GM21786 (cell line): ENCODE measurements at regions not wholly inside any gene's neighbourhood (a gene's known extent, or its start where the extent isn't known, plus 50 kb on each side); places are given as distances from the start of the nearest gene placed in this dataset.

ENCODE experiments used
- ATAC-seq: cut with Tn5 transposase; IDR thresholded peaks from one replicate; pipeline ENCODE4 v1.9.1; 2021; ENCODE audit not compliant: unreplicated experiment

- ATAC-seq = no peak
Measured at GRCh38 chr6:19759117-19759880, 77.9 kb upstream of the ID4 start.

DNA sequence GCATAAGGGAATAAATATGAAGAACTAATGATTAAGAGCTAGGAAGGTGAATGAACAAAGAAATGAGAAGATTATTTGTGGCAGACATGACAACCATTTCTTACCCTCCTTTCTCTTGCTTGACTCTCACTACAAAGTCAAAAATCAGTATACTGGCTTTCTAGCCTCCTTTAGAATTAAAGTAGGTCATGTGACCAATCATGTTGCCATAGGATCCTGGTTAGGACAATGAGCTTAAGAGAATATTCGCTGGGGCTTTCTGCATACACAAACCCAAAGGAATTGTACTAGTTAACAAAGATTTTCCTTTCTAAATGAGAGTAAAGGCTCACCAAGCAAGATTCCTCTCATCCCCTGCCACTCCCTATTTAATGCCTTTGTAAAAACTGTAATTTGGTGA is 76.0 kb upstream of the ID4 start:
- ATAC-seq = no peak

- no peak for ATAC-seq
Measured at GRCh38 chr6:19771753-19772336, 65.3 kb upstream of the ID4 start.

GRCh38 chr6:19772891-19773290 is 64.3 kb upstream of the ID4 start:
- ATAC-seq = no peak

GRCh38 chr6:19781269-19781668 is 55.9 kb upstream of the ID4 start:
- no peak for ATAC-seq

DNA sequence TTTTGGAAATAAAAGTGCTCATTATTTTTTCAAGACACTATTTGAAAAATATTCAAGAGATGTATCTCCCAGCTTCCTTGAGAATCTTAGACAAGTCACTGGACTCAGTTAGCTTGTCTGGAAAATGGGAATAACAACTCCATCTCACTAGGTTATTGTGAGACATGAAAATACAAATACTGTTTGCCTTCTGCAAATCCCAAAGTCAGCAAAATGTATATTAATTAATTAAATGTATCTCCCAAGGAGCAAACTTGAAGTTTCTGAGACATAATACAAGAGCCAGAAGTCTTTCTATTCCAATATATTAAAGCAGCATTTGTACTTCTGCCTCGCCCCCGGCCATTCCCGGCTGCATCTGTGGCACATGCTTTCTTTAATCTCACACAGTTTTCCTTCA is 54.6 kb upstream of the ID4 start:
- no peak for ATAC-seq
